ENCODE measurements at regions not wholly inside any gene's neighbourhood (a gene's known extent, or its start where the extent isn't known, plus 50 kb on each side); places are given as distances from the start of the nearest gene placed in this dataset.

DNA sequence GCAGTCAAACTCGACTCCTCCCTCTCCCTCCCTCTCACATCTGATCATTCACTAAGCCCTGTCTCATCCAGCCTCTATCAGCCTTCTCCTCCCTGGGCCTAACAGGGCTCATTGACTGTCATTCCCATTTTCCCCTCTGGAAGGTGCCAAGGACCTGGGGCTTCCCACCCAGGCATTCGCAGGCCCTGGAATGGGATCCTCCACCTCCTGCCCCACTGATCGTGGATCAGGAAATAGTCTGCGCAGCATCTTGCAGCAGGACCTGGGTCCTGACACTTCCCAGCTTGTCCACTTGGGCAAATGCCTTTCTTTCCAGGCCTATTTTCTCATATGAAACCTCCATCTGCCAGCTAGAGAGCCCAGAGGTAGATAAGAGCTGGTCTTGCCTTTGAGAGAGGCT, 71.2 kb upstream of the ZC3H12A start:
- Histone ChIP-seq H3K27ac (no peak overlapping the region), H3K9me3 (no peaks in the 10 kb centered on the region), H3K27me3 (no peaks in the 10 kb centered on the region), H3K4me3 (no peak overlapping the region), H3K4me1 (no peaks in the 10 kb centered on the region), H3K36me3 (no peaks in the 10 kb centered on the region)
- DNase-seq (ENCODE audit: extremely low spot score in 2 of 2) = no peak
- TF ChIP-seq, protein P1, sequence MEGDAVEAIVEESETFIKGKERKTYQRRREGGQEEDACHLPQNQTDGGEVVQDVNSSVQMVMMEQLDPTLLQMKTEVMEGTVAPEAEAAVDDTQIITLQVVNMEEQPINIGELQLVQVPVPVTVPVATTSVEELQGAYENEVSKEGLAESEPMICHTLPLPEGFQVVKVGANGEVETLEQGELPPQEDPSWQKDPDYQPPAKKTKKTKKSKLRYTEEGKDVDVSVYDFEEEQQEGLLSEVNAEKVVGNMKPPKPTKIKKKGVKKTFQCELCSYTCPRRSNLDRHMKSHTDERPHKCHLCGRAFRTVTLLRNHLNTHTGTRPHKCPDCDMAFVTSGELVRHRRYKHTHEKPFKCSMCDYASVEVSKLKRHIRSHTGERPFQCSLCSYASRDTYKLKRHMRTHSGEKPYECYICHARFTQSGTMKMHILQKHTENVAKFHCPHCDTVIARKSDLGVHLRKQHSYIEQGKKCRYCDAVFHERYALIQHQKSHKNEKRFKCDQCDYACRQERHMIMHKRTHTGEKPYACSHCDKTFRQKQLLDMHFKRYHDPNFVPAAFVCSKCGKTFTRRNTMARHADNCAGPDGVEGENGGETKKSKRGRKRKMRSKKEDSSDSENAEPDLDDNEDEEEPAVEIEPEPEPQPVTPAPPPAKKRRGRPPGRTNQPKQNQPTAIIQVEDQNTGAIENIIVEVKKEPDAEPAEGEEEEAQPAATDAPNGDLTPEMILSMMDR (IDR thresholded peaks at IDR 0.05) = no peak
- TF ChIP-seq POLR2AphosphoS5 (IDR thresholded peaks at IDR 0.05; ENCODE audit: insufficient read depth in 1 of 2, low read depth in 1 of 2) = no peak
- TF ChIP-seq POLR2A (IDR thresholded peaks at IDR 0.05) = no peak
- intact Hi-C loops (cut with DNase I) = no loop called here

DNA sequence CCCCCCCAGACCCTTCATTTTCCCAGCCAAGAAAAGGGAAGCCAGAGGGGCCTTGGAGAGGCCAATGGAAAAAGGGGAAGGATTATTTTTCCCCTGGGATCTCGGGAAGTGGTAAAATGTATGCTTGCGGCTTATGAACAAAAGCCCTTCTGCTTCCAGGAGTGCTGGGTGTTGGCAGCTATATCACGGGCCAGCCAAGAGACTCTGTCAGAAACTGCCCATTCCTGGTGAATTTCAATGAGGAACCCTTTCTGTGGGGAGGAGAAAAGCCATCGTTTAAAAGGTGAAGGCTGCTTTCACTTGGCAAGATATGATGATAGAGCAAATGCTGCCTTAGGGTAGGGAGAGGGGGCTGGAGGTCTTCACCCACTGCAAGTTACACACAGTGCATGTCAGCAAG, 69.7 kb upstream of the ZC3H12A start:
- H3K27me3 ChIP-seq = no peaks in the 10 kb centered on the region
- H3K27ac ChIP-seq = no peak overlapping the region
- TF ChIP-seq POLR2A (IDR thresholded peaks at IDR 0.05) (no peak), POLR2AphosphoS5 (IDR thresholded peaks at IDR 0.05; ENCODE audit: insufficient read depth in 1 of 2, low read depth in 1 of 2) (no peak)
- TF ChIP-seq, protein P1 (IDR thresholded peaks at IDR 0.05) = no peak
- intact Hi-C loops (cut with DNase I) = no loop called here
- no peaks in the 10 kb centered on the region for H3K9me3 ChIP-seq
- no peak overlapping the region for H3K4me3 ChIP-seq
- H3K4me1 ChIP-seq = no peaks in the 10 kb centered on the region
- no peaks in the 10 kb centered on the region for H3K36me3 ChIP-seq
- DNase-seq (ENCODE audit: extremely low spot score in 2 of 2) = no peak

DNA sequence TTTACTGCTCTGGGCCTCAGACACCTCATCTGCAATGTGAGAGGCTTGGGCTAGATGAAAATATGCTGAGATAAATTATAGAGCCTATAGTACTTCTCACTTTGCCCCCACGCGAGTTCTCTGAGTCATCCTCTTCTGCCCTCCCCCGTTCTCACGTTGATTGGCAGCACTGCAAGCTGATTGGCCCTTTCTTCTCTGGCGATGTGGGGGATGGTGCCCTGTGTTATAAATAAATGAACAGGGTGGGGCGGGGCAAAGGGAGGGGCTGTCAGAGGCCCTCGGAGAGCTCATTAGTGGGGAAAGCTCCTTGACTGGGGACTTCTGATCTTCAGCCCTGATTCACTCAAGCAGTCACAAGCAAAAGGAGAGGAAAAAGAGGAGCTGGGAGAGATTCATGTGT, 64.3 kb upstream of the ZC3H12A start:
- H3K4me1 ChIP-seq = no peaks in the 10 kb centered on the region
- no peak overlapping the region for H3K27ac ChIP-seq
- intact Hi-C loops (cut with DNase I) = no loop called here
- H3K9me3 ChIP-seq = no peaks in the 10 kb centered on the region
- DNase-seq (ENCODE audit: extremely low spot score in 2 of 2) = no peak
- H3K36me3 ChIP-seq = no peaks in the 10 kb centered on the region
- H3K4me3 ChIP-seq = no peak overlapping the region
- TF ChIP-seq POLR2A (IDR thresholded peaks at IDR 0.05) = no peak
- TF ChIP-seq, protein P1 (IDR thresholded peaks at IDR 0.05) = no peak
- TF ChIP-seq POLR2AphosphoS5 (IDR thresholded peaks at IDR 0.05; ENCODE audit: insufficient read depth in 1 of 2, low read depth in 1 of 2) = no peak
- H3K27me3 ChIP-seq = no peaks in the 10 kb centered on the region

DNA sequence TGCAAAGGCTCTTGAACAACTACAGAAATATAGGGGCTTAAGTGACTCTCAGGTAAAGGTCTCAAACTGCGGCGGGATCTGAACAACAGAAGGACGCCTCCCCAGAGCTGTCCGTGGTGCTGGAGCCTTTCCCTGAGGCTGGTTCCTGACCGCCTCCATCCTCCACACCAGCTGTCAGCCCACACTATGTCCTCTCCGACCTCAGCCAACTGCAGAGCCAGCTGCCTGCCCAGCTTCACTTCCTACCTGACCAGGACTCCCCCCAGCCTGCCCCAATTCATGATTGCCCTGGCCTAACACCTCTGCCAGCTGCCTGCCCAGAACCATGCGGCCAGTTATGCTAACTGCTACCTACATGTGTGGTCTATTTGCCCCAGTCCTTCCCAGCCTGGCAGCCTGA, 63.6 kb upstream of the ZC3H12A start:
- Histone ChIP-seq H3K9me3 (no peaks in the 10 kb centered on the region), H3K27me3 (no peaks in the 10 kb centered on the region), H3K36me3 (no peaks in the 10 kb centered on the region), H3K4me3 (no peak overlapping the region), H3K27ac (no peak overlapping the region), H3K4me1 (no peaks in the 10 kb centered on the region)
- no peak for DNase-seq (ENCODE audit: extremely low spot score in 2 of 2)
- intact Hi-C loops (cut with DNase I) = no loop called here
- TF ChIP-seq, protein P1 (IDR thresholded peaks at IDR 0.05) = no peak
- TF ChIP-seq POLR2A (IDR thresholded peaks at IDR 0.05) (no peak), POLR2AphosphoS5 (IDR thresholded peaks at IDR 0.05; ENCODE audit: insufficient read depth in 1 of 2, low read depth in 1 of 2) (no peak)

DNA sequence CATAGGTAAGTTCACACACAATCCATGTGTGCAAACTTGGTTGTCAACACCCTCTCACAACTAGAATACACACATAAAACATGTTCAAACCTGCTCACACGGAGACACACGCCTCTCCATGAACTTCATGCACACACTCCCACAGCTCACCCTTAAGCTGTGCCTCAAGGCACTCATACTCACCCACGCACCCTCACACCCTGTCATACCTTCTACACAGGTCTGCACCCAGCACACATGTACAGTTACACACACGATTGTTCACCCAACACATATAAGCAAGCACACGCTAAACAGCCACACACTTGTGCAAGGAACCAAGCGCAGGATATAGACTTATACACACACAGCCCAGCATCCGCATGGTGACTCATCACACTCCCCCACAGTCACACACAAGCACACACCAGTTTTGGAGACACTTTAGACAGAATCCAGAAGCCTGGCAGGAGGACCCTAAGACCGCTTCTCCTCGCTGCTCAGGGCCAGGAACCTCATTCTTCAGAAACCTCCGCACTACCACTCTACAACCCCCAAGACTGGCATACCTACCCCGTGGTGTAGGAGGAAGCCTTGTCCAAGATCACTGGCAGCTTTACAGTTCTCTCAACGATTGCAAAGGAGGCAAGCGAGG, 58.7 kb upstream of the ZC3H12A start:
- TF ChIP-seq POLR2AphosphoS5 (IDR thresholded peaks at IDR 0.05; ENCODE audit: insufficient read depth in 1 of 2, low read depth in 1 of 2) (no peak), POLR2A (IDR thresholded peaks at IDR 0.05) (no peak)
- TF ChIP-seq, protein P1 (IDR thresholded peaks at IDR 0.05) = no peak
- intact Hi-C loops (cut with DNase I) = no loop called here
- no peaks in the 10 kb centered on the region for H3K9me3 ChIP-seq

More for the DNA sequence above, 58.7 kb upstream of the ZC3H12A start:
- Histone ChIP-seq H3K4me3 (no peak overlapping the region), H3K36me3 (no peaks in the 10 kb centered on the region), H3K4me1 (no peaks in the 10 kb centered on the region), H3K27me3 (no peaks in the 10 kb centered on the region), H3K27ac (no peak overlapping the region)
- no peak for DNase-seq (ENCODE audit: extremely low spot score in 2 of 2)
